ENCODE measurements at regions not wholly inside any gene's neighbourhood (a gene's known extent, or its start where the extent isn't known, plus 50 kb on each side); places are given as distances from the start of the nearest gene placed in this dataset.

DNA sequence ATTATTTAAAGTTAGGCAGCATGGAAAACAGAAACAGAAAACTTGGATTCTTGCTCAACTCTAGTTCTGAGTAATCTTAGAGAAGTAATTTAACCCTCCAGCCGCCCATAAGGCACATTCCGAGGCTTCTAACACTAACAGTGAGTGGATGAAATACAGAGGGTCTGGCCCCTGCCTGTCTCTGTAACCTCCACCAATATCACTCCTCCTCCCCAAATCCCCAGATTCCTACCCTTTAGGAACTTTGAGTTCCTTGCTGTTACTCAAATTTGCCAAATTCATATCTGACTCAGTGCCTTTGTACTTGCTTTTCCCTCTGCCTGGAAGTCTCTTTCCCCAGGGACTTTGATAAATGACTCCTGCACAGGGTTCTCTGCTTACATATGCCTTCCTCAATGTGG lies 112.5 kb upstream of the TGFBR2 start:
- intact Hi-C loops (cut with micrococcal nuclease) (no loop called here), dilution Hi-C loops (cut with HindIII; ENCODE audit: low sequenced_read_pairs, unreplicated experiment) (no loop called here), in situ Hi-C loops (cut with MboI; ENCODE audit: low sequenced_read_pairs) (no loop called here)
- ChIA-PET CTCF (no interaction called here), POLR2A (ENCODE audit: unreplicated experiment) (no interaction called here)
- Histone ChIP-seq H2AK9ac (replicated peaks; ENCODE audit: low read depth, low read length, poor library complexity) (no peak overlapping the region), H3K4me1 (ENCODE audit: control insufficient read depth, insufficient read depth, low read length) (peaks cover 16% of the 10 kb centered on the region), H3K4me2 (ENCODE audit: low read depth, low read length) (peak overlapping the region; percentile 45; the same call in 1 of the 2 replicates), H2AFZ (replicated peaks; ENCODE audit: low read length, poor library complexity) (peak overlapping the region; percentile 72), H3K14ac (replicated peaks; ENCODE audit: low read depth, low read length) (0 out of 2 replicates have a peak overlapping the region, but pooled peaks have one; percentile 6), H3K18ac (ENCODE audit: low read depth, low read length) (peak overlapping the region; percentile 93), H3K4me3 (ENCODE audit: insufficient read depth, low read depth, low read length) (no peak overlapping the region), H3K27ac (ENCODE audit: insufficient read depth, low read length) (peak overlapping the region; percentile 76), H2BK120ac (ENCODE audit: low read depth, low read length) (peak overlapping the region; percentile 94), H2BK20ac (ENCODE audit: low read depth, low read length) (peak overlapping the region; percentile 79), H2BK15ac (ENCODE audit: low read depth, low read length) (peak overlapping the region; percentile 13; the same call in 1 of the 3 replicates), H3K9me3 (ENCODE audit: control insufficient read depth, insufficient read depth, low read length) (no peaks in the 10 kb centered on the region), H4K8ac (ENCODE audit: low read depth in 2 of 2, low read length in 2 of 2) (peak overlapping the region; percentile 3 to 60; a peak in 2 of 4 replicates), H2AK5ac (ENCODE audit: low read depth, low read length) (peak overlapping the region; percentile 68; the same call in 1 of the 2 replicates), H4K5ac (ENCODE audit: low read depth, low read length) (peak overlapping the region; percentile 23), H2BK5ac (ENCODE audit: low read depth, low read length, poor library complexity, severe bottlenecking) (peak overlapping the region; percentile 72), H3K9me1 (ENCODE audit: insufficient read depth, low read length) (no peaks in the 10 kb centered on the region), H3K27me3 (ENCODE audit: control insufficient read depth, insufficient read depth, low read length) (no peaks in the 10 kb centered on the region), H4K91ac (ENCODE audit: insufficient read depth, low read depth, low read length) (peak overlapping the region; percentile 68), H3K36me3 (ENCODE audit: control insufficient read depth, insufficient read depth, low read length) (no peaks in the 10 kb centered on the region), H3K9ac (ENCODE audit: low read depth, low read length) (peak overlapping the region; percentile 48; the same call in 1 of the 2 replicates), H3K23ac (ENCODE audit: low read depth, low read length) (peak overlapping the region; percentile 74; the same call in 1 of the 2 replicates), H3K56ac (ENCODE audit: extremely low read depth, insufficient read depth, low read length) (no peak overlapping the region; the same call in 1 of the 2 replicates), H3K4ac (ENCODE audit: low read depth, low read length) (peak overlapping the region; percentile 43), H3K79me1 (ENCODE audit: low read depth in 1 of 2, low read length in 2 of 2) (no peaks in the 10 kb centered on the region), H4K20me1 (ENCODE audit: insufficient read depth, low read length) (no peaks in the 10 kb centered on the region)
- peak; percentile 61 for ATAC-seq (ENCODE audit: low read depth)
- TF ChIP-seq CEBPB (IDR thresholded peaks at IDR 0.05; ENCODE audit: low read depth, low read length): peak; percentile 92
- no peak for TF ChIP-seq RFX5 (IDR thresholded peaks at IDR 0.05; ENCODE audit: low read depth, low read length)
- TF ChIP-seq RCOR1 (IDR thresholded peaks at IDR 0.05; ENCODE audit: insufficient replicate concordance, low read length): no peak
- TF ChIP-seq CHD1 (IDR thresholded peaks at IDR 0.05; ENCODE audit: low read depth, low read length): no peak
- TF ChIP-seq RAD21 (IDR thresholded peaks at IDR 0.05; ENCODE audit: low read length): no peak
- WGBS, 2 experiments (ENCODE audit: extremely low coverage in 2 of 2, insufficient read length in 1 of 2): no CpG with 5 or more reads among the region's 2 CpGs
- BruUV-seq (replicated peaks): no TSS peak
- peak; percentile 77 for DNase-seq

All from IMR-90 (cell line).